Epidermal melanocyte (primary cell): ENCODE measurements at regions not wholly inside any gene's neighbourhood (a gene's known extent, or its start where the extent isn't known, plus 50 kb on each side); places are given as distances from the start of the nearest gene placed in this dataset.

Experiments
- DNase-seq: peaks from one replicate; pipeline ENCODE4 v3.0.0; 2011; ENCODE audit warnings: low spot score; ENCODE audit not compliant: insufficient read length

- no peak for DNase-seq
Measured at GRCh38 chr3:111472556-111472955, 69.4 kb upstream of the CD96 start.

DNA sequence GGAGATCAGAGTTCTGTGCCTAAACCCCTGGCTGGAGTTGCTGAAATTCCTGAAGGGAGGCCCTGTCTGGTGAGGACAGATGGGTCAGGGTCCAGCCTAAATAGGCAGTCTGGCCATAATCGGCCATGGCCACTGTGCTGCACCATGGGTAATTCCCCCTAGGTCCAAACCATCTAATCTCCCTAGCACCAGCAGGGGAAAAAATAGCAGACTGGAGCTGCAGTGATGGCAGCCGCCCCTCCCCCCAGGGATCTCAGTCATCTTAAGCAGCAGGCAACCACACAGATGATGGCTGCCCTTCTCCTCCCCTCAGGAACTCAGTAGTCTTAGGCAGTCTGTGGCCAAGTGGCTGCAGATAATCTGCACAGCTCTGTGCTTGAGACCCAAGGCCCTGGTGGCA is 68.4 kb upstream of the CD96 start:
- no peak for DNase-seq

DNA sequence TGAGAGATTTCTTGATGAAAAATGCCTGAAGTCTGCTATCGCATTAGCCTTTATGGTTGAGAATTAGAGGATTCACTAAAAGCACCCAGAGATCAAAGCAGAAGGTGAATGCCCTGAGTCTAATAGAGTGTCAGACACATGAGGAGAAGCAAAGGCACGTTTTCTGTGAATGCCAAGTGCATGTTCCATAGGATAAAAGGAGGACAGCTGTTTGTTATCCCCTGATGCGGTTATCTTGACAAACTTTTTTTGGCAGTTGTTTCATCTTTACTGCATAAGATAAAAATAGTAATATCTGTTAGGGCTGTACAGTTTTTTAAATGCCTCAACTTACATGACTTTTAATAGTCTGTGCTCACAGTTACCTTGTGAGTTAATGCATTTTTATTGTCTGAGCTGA is 65.3 kb upstream of the CD96 start:
- DNase-seq = no peak

GRCh38 chr3:111480091-111480490 is 61.9 kb upstream of the CD96 start:
- DNase-seq = no peak

- DNase-seq = no peak
Measured at GRCh38 chr3:111481551-111481950, 60.4 kb upstream of the CD96 start.

- no peak for DNase-seq
Measured at GRCh38 chr3:111482574-111482973, 59.4 kb upstream of the CD96 start.

DNA sequence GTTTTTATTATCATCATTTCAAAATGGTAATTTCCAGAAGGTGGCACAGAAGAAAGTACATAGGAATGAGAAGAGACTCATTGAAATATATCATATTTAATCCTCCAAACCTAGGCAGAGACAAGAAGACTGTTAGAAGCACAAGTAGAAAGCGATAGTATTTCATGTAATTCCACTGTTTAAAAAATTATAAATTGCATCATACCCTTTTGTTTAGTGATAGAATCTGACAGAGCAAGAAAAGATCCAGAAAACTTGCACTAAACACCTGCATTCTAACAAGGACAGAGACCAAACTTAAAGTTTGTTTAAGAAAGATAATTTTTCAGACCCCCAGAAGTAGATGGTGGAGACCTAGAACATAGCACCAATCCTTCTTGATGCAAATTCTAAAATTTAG is 56.9 kb upstream of the CD96 start:
- DNase-seq = no peak
